Mesenchymal stem cell (in vitro differentiated cells and primary cell): ENCODE measurements at regions not wholly inside any gene's neighbourhood (a gene's known extent, or its start where the extent isn't known, plus 50 kb on each side); places are given as distances from the start of the nearest gene placed in this dataset.

ENCODE experiments used
- DNase-seq: peaks from one replicate; pipeline ENCODE4 v3.0.0-alpha.2; 2013
- H2AFZ ChIP-seq: one replicate; pipeline ENCODE4 v1.6.1; 2013; ENCODE audit warnings: low read depth, mild to moderate bottlenecking, control low read depth, inconsistent platforms, low read length, moderate library complexity
- H2AK5ac ChIP-seq: 2 replicates; pipeline ENCODE4 v1.6.1; 2013; ENCODE audit warnings: low read length, moderate library complexity, mild to moderate bottlenecking, inconsistent platforms; ENCODE audit not compliant: severe bottlenecking
- H2BK120ac ChIP-seq: one replicate; pipeline ENCODE4 v1.6.1; 2013; ENCODE audit warnings: low read depth, mild to moderate bottlenecking, inconsistent platforms, low read length, moderate library complexity
- H2BK12ac ChIP-seq, 2 experiments: one replicate each; pipeline ENCODE4 v1.6.1; 2013; ENCODE audit warnings: inconsistent platforms in 2 of 2, low read length in 2 of 2, mild to moderate bottlenecking in 2 of 2, moderate library complexity in 2 of 2, control low read depth in 1 of 2
- H2BK15ac ChIP-seq: one replicate; pipeline ENCODE4 v1.6.1; 2013; ENCODE audit warnings: mild to moderate bottlenecking, low read depth, inconsistent platforms; ENCODE audit not compliant: poor library complexity, severe bottlenecking
- H2BK5ac ChIP-seq: 2 replicates; pipeline ENCODE4 v1.6.1; 2013; ENCODE audit warnings: low read depth, mild to moderate bottlenecking, low read length, control low read depth, inconsistent platforms; ENCODE audit not compliant: poor library complexity, severe bottlenecking
- H3K14ac ChIP-seq, 2 experiments: one replicate each; pipeline ENCODE4 v1.6.1; 2013; ENCODE audit warnings: inconsistent platforms in 2 of 2, low read length in 2 of 2, control low read depth in 1 of 2, mild to moderate bottlenecking in 1 of 2, moderate library complexity in 1 of 2
- H3K18ac ChIP-seq, 2 experiments: one replicate each; pipeline ENCODE4 v1.6.1; 2013; ENCODE audit warnings: inconsistent platforms in 2 of 2, low read length in 2 of 2, control low read depth in 1 of 2, low read depth in 1 of 2, mild to moderate bottlenecking in 1 of 2
- H3K23ac ChIP-seq, 2 experiments: one replicate each; pipeline ENCODE4 v1.6.1; 2013; ENCODE audit warnings: inconsistent platforms in 2 of 2, low read length in 2 of 2, mild to moderate bottlenecking in 2 of 2, moderate library complexity in 2 of 2, control low read depth in 1 of 2
- H3K27ac ChIP-seq: 2 replicates; pipeline ENCODE4 v1.5.1; 2013; ENCODE audit warnings: mild to moderate bottlenecking, moderate library complexity, low read length, control low read depth, inconsistent platforms; ENCODE audit not compliant: poor library complexity, severe bottlenecking
- H3K27me3 ChIP-seq, 2 experiments: 2 replicates each; pipeline versions ENCODE4 v1.6.1 to v1.7.0; 2013; ENCODE audit warnings: low read length in 2 of 2, mild to moderate bottlenecking in 2 of 2, moderate library complexity in 2 of 2, control low read depth in 1 of 2, inconsistent platforms in 1 of 2; ENCODE audit not compliant: control insufficient read depth in 1 of 2, insufficient read depth in 1 of 2
- H3K36me3 ChIP-seq, 2 experiments: 2 replicates each; pipeline versions ENCODE4 v1.6.1 to v1.7.0; 2013; ENCODE audit warnings: low read length in 2 of 2, control low read depth in 1 of 2, inconsistent platforms in 1 of 2, low read depth in 1 of 2, mild to moderate bottlenecking in 1 of 2; ENCODE audit not compliant: insufficient read depth in 2 of 2, control insufficient read depth in 1 of 2
- H3K4ac ChIP-seq, 2 experiments: one replicate each; pipeline ENCODE4 v1.6.1; 2013; ENCODE audit warnings: inconsistent platforms in 2 of 2, low read length in 2 of 2, mild to moderate bottlenecking in 2 of 2, moderate library complexity in 2 of 2, control low read depth in 1 of 2, low read depth in 1 of 2
- H3K4me1 ChIP-seq: 2 replicates; pipeline ENCODE4 v1.6.1; 2013; ENCODE audit warnings: low read depth, low read length, control low read depth; ENCODE audit not compliant: control insufficient read depth, insufficient read depth
- H3K4me2 ChIP-seq: 2 replicates; pipeline ENCODE4 v1.6.1; 2013; ENCODE audit warnings: low read length, mild to moderate bottlenecking, inconsistent platforms; ENCODE audit not compliant: poor library complexity, severe bottlenecking
- H3K4me3 ChIP-seq, 2 experiments: 2 replicates each; pipeline versions ENCODE4 v1.5.1 to v1.7.0; 2013; ENCODE audit warnings: low read length in 2 of 2, mild to moderate bottlenecking in 2 of 2, control low read depth in 1 of 2, low read depth in 1 of 2; ENCODE audit not compliant: insufficient read depth in 1 of 2
- H3K79me1 ChIP-seq: replicated peaks from 2 replicates; pipeline ENCODE4 v1.6.1; 2013; ENCODE audit warnings: mild to moderate bottlenecking, control low read depth, low read length, inconsistent platforms; ENCODE audit not compliant: poor library complexity, severe bottlenecking
- H3K9ac ChIP-seq: 2 replicates; pipeline ENCODE4 v1.7.0; 2013; ENCODE audit warnings: mild to moderate bottlenecking, low read length, moderate library complexity
- H3K9me3 ChIP-seq: 2 replicates; pipeline ENCODE4 v1.7.0; 2013; ENCODE audit warnings: mild to moderate bottlenecking, low read length; ENCODE audit not compliant: control insufficient read depth
- H4K8ac ChIP-seq: one replicate; pipeline ENCODE4 v1.6.1; 2013; ENCODE audit warnings: inconsistent platforms, mild to moderate bottlenecking, low read length, moderate library complexity
- H4K91ac ChIP-seq: one replicate; pipeline ENCODE4 v1.6.1; 2013; ENCODE audit warnings: mild to moderate bottlenecking, low read length, inconsistent platforms
- WGBS: methylation state at CpG from one replicate; pipeline ENCODE4 v1.1.7; 2013; ENCODE audit warnings: mixed read lengths; 5-methylcytosine and 5-hydroxymethylcytosine counted together

GRCh38 chr15:31484986-31485385 lies 158.4 kb downstream of the KLF13 start:
- no peak overlapping the region for H2BK15ac ChIP-seq
- no peaks in the 10 kb centered on the region for H3K79me1 ChIP-seq
- H3K27ac ChIP-seq: no peak overlapping the region
- no peak overlapping the region for H3K4me3 ChIP-seq
- H3K36me3 ChIP-seq: peaks cover 0 to 2% of the 10 kb centered on the region in 2 experiments
- no peak overlapping the region for H3K9ac ChIP-seq
- no peak overlapping the region for H4K91ac ChIP-seq
- H2AK5ac ChIP-seq: no peak overlapping the region
- H2BK12ac ChIP-seq: no peak overlapping the region
- no peak overlapping the region for H2AFZ ChIP-seq
- H3K4me2 ChIP-seq: no peak overlapping the region
- no peaks in the 10 kb centered on the region for H3K9me3 ChIP-seq
- peaks cover 16% of the 10 kb centered on the region for H3K4me1 ChIP-seq
- no peak overlapping the region for H3K4ac ChIP-seq
- H2BK5ac ChIP-seq: no peak overlapping the region
- H3K27me3 ChIP-seq: peaks cover 17 to 63% of the 10 kb centered on the region in 2 experiments
- no peak for DNase-seq
- H3K18ac ChIP-seq: no peak overlapping the region
- WGBS: 92% methylated on average over 5 of the region's 5 CpGs
- no peak overlapping the region for H3K23ac ChIP-seq
- no peak overlapping the region for H4K8ac ChIP-seq
- no peak overlapping the region for H3K14ac ChIP-seq
- H2BK120ac ChIP-seq: no peak overlapping the region

DNA sequence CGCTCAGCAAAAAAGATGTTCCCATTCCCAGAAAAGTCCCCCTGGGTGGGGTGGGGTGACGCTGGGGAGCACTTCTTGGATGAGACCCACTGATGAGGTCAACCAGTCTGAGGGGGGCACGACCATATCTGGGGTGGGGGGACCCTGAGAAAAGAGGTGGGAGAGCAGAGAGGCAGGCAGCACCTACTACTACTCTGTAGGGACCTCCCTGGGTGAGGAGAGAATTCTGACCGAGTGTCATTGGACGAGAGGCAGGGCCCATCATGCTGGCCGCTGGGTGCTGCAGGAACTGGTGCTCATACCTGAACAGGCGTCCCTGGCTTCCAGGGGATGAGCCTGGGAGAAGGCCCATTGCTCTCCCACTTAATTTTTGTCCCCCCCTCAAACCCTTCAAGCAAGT lies 158.8 kb downstream of the KLF13 start:
- Histone ChIP-seq H2AFZ (no peak overlapping the region), H2BK12ac (no peak overlapping the region), H2BK5ac (no peak overlapping the region), H3K4me1 (peaks cover 16% of the 10 kb centered on the region), H3K9ac (no peak overlapping the region), H4K91ac (no peak overlapping the region), H3K4me3 (no peak overlapping the region), H3K27me3 (peaks cover 15 to 59% of the 10 kb centered on the region in 2 experiments), H3K4ac (no peak overlapping the region), H2BK15ac (no peak overlapping the region), H3K23ac (no peak overlapping the region), H3K9me3 (no peaks in the 10 kb centered on the region), H3K79me1 (no peaks in the 10 kb centered on the region), H3K27ac (no peak overlapping the region), H3K36me3 (peaks cover 0 to 2% of the 10 kb centered on the region in 2 experiments), H4K8ac (no peak overlapping the region), H2BK120ac (no peak overlapping the region), H3K18ac (no peak overlapping the region), H3K4me2 (no peak overlapping the region), H2AK5ac (no peak overlapping the region), H3K14ac (no peak overlapping the region)
- 87% methylated on average over 7 of the region's 7 CpGs for WGBS
- no peak for DNase-seq

DNA sequence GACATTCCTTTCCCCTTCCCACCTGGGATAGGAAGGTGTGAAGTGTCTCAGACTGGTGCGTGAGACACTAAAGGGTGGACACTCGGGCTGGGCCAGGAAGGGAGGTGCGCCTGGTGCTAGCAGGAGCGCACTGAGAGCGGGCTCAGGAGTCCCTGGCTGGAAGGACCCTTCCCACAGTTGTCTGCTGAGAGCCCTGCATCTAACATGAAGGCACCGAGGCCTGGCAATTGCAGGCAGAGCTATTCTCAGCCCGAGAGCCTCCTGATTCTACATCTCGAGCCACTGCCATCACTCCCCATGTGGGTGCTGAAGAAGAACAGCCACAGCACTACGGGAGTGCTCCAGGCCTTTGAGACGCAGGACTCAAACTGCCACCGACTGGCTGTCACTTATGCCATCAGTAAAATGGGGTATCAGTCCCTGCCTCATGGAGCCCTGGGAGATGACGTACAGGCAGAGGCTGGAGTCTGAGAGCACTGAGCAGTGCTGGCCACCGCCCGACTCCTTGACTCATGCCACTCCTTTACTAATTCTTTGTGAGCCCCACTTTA lies 159.4 kb downstream of the KLF13 start:
- Histone ChIP-seq H3K9me3 (peaks cover 3% of the 10 kb centered on the region), H3K79me1 (no peaks in the 10 kb centered on the region), H3K18ac (no peak overlapping the region), H2BK12ac (no peak overlapping the region), H2AK5ac (no peak overlapping the region), H2BK5ac (no peak overlapping the region), H3K36me3 (peaks cover 0 to 2% of the 10 kb centered on the region in 2 experiments), H3K14ac (no peak overlapping the region), H3K4me2 (no peak overlapping the region), H4K91ac (no peak overlapping the region), H4K8ac (no peak overlapping the region), H3K4me1 (peaks cover 16% of the 10 kb centered on the region), H3K27me3 (peaks cover 14 to 54% of the 10 kb centered on the region in 2 experiments), H3K9ac (no peak overlapping the region), H3K4ac (no peak overlapping the region), H3K27ac (no peak overlapping the region), H2BK15ac (no peak overlapping the region), H2BK120ac (no peak overlapping the region), H3K4me3 (no peak overlapping the region), H2AFZ (no peak overlapping the region), H3K23ac (no peak overlapping the region)
- no peak for DNase-seq
- WGBS: 83% methylated on average over 14 of the region's 14 CpGs

DNA sequence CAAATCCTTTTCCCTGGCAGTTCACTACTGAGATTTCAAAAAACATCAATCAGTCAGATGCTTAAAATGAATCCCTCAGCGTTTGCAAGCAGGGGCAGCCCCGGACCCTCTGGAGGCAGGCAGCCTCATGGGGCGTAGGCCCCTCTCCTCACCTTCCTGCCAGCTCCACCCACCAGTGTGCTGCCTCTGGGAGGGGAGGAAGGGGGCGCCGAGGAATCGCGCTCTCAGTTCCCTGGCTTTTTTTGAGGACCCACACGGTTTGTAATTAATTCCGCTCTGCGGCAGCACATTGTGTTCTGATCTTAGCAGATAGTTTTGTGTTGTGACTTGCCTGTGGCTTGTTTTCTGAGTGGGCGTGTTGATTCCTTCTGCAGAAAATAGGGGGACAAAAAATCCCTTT lies 159.9 kb downstream of the KLF13 start:
- Histone ChIP-seq H3K27ac (no peak overlapping the region), H4K8ac (no peak overlapping the region), H2AFZ (no peak overlapping the region), H3K4me2 (no peak overlapping the region), H3K23ac (no peak overlapping the region), H3K4me3 (no peak overlapping the region), H3K27me3 (peaks cover 14 to 51% of the 10 kb centered on the region in 2 experiments), H3K9me3 (peaks cover 8% of the 10 kb centered on the region), H4K91ac (no peak overlapping the region), H3K18ac (no peak overlapping the region), H3K79me1 (no peaks in the 10 kb centered on the region), H2BK15ac (no peak overlapping the region), H3K4ac (no peak overlapping the region), H2BK12ac (no peak overlapping the region), H3K4me1 (peaks cover 16% of the 10 kb centered on the region), H3K36me3 (peaks cover 0 to 2% of the 10 kb centered on the region in 2 experiments), H2BK5ac (no peak overlapping the region), H3K9ac (no peak overlapping the region), H2AK5ac (no peak overlapping the region), H2BK120ac (no peak overlapping the region), H3K14ac (no peak overlapping the region)
- WGBS: 66% methylated on average over 11 of the region's 11 CpGs
- DNase-seq: no peak
